Islet of Langerhans (tissue), 1 donor: ENCODE measurements at regions not wholly inside any gene's neighbourhood (a gene's known extent, or its start where the extent isn't known, plus 50 kb on each side); places are given as distances from the start of the nearest gene placed in this dataset.
"Not testable (repeated sequence)": the region's sequence is repeated elsewhere in the genome, so short reads cannot be mapped to it uniquely, and the experiment has no call there.

Source experiments
- FAIRE-seq: peaks from one replicate; lab custom pipeline; 2011; peaks lifted over from hg19 to GRCh38; lab: Jason Lieb, UNC

DNA sequence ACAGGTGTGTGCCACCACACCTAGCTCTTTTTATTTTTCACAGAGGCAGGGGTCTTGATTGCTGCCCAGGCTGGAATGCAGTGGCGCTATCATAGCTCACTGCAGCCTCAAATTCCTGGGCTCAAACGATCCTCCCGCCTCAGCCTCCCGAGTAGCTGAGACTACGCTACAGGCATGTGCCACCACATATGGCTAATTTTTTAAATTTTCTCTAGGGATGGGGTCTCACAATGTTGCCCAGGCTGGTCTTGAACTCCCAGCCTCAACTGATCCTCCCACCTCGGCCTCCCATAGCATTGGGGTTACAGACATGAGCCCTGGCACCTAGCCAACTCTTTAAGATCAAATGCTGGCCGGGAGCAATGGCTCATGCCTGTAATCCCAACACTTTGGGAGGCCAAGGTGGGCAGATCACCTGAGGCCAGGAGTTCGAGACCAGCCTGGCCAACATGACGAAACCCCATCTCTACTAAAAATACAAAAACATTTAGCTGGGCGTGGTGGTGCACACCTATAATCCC, 50.6 kb upstream of the MYL10 start:
- FAIRE-seq: not testable (repeated sequence)

DNA sequence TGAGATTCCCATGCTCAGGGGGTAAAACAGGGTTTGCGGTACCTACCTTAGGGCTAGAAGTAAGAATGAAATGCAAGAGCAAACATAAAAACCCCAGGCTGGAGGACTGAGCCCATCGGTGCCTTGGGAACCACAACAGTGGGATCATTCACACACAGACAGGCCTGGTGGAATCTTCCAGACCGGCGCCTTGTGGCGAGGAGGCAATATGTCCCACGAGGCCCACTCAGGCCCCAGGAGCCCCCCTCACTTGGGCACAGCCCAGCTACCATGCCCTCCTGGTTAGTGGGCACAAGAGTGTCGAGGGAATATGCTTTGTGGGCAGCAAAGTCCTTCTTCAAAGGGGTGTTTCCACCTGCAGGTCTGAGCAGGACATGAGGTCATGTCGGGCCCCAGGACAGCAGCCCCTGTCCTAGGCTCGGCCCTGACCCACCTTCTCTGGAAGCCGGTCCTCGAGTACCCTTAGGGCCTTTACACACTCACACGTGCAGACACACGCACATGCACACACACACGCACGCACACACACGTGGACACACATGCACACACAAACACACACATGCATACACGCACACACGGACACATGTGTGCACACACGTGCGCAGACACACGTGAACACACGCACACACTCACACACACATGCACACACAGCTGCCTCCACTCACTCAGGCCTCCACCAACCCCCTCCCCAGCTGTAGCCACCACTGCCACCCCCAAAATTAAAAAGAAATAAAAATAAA, 51.5 kb upstream of the MYL10 start:
- FAIRE-seq: no peak

DNA sequence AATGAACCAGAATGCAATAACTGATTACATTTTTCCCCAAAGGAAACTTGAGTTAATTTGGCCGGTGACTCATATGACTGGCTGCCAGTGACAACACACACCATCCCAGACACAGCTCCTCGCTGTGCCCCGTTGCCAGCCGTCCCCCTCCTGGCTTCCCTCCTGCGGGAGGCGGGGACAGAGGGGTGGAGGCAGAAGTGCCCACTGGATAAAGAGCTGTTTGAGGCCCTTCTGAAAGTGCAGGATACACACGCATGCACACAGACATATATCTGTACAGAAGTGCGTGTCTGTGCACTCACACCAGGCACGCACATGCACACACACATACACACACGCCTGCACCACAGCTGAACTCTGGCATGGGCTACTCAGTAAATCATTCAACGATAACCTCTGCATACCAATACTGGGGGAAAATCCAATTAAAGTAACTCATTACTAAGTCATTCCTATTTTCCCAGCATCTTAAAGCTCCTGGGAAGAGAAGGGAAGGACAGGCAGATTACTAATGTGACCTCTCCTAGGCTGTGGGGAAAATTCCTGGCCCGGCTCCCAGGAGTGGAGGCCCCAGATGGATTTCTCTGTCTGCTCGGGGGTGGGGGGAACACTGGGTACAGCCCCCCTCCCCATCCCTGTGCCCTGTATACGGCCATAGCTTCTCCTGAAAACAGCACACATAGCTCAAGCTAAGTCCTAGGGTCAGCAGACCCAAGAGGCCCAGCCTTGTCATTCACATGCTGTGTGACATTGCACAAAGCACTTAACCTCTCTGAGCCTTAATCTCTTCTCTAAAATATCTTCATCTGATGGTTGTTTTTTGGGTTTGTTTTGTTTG, 52.3 kb upstream of the MYL10 start:
- FAIRE-seq: no peak

DNA sequence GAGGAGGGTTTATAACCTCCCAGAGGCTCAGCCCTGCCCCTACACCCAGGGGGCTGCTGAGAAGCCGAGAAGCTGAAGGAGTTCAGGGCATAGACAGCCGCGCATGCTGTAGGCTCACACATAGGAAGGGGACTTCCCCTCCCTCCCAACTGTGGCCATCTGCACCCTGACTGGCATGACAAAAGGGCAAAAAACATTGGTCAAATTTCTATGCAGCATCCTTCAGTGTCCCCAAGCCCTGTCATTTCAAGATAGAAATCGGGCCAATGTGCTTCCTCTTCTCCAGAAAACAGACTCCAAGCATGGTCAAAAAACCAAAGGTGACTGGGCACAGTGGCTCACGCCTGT, 55.9 kb upstream of the MYL10 start:
- FAIRE-seq: no peak

DNA sequence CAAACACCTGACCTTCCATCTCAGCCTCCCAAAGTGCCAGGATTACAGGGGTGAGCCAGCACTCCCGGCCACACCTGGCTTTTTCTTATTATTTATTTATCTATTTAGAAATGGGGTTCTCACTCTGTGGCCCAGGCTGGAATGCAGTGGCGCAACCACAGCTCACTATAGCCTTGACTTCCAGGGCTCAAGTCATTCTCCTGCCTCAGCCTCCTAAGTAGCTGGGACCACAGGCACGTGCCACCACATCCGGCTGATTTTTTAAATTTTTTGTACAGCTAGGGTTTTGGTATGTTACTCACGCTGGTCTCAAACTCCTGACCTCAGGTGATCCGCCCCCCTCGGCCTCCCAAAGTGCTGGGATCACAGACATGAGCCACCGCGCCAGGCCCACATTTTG, 56.9 kb upstream of the MYL10 start:
- no peak for FAIRE-seq

DNA sequence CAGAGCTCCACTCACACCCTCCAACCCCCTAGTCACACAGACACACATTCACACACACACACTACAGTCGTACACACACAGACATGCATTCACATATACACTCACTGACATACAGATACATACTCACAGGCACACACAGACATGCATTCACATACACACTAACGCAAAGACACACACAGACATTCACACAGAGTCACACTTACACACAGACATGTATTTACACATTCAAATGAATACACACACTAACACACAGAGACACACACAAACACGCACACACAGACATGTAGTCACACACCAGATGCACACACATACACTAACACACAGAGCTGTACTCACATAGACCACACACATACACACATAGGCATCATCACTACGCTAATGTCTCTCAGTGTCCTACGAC, 58.0 kb upstream of the MYL10 start:
- FAIRE-seq: no peak

DNA sequence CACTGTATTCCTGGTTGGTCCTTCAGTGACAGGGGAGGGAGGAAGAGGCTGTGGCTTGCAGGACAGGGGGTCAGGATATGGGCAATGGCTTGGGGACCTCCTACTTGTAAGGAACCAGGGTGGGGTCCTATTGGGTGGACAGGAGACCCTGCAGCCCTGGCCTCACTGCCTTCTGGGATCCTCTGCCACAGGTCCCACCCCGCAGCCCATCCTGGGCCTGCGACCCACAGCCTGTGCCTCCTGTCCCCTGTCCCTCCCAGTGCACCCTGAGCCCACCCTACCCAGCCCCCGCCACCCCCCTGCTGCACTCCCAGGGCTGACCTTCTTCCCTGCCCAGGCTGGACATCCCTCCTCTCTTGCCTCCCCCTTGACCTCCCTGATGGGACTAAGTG, 58.7 kb upstream of the MYL10 start:
- FAIRE-seq: no peak

DNA sequence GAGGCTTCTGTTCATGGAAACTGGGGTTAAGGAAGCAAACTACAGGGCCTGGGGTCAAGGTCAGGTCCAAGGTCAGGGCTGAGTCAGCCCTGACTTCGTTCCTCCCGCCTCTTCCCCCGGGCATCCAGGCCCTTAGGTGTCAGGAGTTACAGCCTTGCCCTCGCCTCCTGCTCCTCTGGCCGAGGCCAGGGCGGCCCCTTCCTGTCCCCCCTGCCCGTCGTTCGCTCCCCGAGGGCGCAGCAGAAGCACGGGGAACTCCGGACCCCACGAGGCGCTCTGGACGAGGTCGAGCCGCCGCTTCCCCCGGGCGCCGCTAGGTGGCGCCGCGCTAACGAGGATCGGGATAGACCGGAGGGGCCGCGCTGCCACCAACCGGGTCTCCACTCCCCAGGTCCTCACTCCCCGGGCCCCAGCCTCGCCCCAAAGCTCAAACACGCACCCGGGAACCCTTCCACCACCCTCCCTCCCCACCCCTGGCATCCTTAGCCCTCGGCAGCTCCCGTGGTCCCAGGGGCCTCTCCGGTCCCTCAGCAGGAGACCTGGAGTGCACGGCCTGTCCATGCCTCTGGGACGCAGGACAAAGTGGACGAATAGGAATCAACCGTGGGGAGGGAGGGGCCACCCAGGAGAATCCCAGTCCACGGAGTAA, 59.2 kb upstream of the MYL10 start:
- FAIRE-seq: no peak

DNA sequence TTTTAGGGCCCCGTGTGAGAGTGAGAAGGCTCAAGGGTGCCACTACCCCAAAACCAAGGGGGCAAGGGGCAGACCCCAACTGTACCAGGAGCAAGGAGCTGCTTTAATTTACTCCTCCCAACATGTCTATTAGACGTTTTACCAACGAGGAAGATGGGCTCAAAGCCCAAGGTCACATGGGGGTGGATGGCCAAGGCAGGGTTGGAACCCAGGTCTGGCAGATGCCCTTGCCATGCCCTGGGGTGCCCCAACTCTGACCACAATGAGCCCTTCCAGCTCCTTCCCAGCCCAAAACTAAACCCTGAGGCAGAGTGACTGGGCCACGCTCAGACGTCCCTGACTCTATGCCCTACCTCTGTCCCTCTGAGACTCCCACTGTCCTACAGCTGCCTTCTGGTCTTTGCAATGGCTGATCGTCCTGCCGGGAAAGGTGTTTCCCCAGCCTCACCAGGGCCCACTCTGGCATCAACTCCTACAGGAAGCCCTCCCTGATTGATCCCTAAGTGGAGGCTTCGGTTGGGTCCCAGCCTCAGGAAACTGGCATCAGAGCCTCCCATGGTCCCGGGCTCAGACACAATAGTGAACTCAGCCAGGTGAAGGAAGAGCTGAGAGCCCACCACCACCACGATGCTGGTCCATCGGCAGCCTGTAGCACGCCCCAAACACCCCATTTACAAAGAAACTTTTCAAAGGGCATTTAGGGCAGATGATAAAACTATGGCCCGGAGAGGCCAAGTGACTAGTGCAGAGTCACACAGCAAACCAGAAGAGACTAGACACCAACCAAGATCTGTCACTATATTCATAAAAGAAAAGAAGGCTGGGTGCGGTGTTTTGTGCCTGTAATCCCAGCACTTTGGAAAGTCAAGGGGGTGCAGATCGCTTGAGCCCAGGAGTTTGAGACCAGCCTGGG, 60.2 kb upstream of the MYL10 start:
- no peak for FAIRE-seq

DNA sequence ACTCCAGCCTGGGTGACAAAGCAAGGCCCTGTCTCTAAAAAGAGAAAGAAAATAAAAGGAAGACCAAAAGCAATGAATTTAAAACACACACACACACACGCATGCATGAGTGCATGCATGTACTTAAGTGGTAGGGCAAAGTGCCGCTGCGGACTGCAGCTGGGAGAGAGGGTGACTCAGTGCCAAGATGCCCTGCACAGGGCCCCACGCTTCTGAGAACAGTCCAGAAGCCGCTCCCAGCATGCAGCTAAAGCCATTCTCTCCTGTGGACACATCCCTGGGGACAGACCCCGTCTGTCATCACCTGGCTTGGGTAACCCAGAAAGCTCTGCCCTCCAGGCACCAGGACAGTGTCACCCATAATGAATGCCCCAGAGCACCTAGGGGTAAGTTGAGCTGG, 61.0 kb upstream of the MYL10 start:
- FAIRE-seq: no peak

DNA sequence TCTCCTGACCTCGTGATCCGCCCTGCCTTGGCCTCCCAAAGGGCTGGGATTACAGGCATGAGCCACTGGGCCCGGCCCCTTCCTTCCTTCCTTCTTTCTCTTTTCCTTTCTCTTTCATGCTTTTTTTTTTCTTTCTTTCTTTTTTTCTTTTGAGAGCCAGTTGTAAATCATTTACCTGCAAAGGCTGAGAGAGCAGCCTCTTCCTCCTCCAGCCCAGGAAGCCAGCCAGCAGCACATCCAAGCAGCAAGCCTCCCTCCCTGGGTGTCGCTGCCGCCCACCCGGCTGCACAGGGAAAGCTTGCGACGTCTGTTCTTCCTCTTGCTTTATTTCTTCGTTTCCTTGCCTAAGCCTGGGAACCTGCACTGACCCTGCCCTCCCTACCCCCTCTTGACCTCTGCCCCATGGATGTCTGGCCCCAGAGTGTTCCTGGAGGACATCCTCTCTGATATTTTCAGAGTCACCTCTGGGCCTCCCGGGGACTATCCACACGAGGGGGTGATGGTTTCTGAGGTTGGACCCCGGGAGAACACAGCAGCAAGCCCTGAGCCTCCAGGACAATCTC, 62.8 kb upstream of the MYL10 start:
- no peak for FAIRE-seq

DNA sequence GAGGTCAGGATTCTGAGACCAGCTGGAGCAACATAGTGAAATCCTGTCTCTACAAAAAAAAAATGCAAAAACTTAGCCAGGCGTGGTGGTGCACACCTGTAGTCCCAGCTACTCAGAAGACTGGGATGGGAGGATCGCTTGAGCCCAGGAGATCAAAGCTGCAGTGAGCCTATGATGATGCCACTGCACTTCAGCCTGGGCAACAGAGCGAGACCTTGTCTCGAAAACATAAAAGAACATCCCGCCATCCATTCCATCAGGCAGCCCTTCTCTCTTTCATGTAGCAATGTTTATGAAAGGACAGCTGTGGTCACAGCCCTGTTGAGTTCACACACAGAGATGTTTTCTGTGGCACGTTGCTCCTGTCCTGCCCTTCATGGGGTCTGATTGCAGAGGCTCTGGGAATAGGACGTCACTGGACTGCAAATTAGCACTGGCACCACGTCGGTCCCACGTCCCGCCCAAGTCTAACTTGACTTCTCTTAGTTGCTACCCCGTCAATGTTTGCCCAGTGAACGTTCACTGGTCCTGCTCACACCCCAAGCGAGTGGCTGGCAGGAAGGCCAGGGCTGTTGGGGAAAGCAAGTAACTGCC, 64.5 kb upstream of the MYL10 start:
- FAIRE-seq: no peak

DNA sequence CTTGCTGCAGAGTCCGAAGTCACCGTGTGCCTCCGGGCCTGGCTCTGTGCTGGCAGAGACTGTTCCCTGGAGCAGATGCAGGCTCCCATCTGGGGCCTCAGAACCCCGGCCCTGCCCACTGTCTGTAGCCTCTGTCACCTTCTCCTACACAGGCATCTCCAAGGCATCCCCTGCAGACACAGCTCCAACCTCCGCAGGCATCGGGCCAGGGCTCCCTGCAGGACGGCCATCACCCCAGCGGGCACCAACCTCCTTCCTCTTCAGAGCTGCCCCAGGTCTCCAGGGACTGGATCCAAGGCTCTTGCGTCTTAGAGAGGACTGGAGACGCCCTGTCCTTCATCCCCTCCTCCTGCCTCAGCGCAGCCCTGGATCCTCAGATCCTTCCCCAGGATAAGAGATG, 69.9 kb upstream of the MYL10 start:
- no peak for FAIRE-seq

DNA sequence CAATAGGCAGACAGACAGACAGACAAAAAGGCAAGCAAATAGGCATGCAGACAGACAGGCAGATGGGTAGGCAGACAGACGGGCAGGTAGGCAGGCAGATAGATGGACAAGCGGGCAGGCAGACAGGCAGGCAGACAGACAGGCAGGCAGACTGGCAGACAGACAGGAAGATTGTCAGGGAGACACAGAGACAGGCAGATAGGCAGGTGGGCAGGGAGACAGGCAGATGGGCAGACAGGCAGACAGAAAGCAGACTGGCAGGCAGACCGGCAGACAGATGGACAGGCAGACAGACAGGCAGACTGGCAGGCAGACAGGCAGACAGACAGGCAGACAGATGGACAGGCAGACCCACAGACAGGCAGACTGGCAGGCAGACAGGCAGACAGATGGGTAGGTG, 70.3 kb upstream of the MYL10 start:
- no peak for FAIRE-seq

DNA sequence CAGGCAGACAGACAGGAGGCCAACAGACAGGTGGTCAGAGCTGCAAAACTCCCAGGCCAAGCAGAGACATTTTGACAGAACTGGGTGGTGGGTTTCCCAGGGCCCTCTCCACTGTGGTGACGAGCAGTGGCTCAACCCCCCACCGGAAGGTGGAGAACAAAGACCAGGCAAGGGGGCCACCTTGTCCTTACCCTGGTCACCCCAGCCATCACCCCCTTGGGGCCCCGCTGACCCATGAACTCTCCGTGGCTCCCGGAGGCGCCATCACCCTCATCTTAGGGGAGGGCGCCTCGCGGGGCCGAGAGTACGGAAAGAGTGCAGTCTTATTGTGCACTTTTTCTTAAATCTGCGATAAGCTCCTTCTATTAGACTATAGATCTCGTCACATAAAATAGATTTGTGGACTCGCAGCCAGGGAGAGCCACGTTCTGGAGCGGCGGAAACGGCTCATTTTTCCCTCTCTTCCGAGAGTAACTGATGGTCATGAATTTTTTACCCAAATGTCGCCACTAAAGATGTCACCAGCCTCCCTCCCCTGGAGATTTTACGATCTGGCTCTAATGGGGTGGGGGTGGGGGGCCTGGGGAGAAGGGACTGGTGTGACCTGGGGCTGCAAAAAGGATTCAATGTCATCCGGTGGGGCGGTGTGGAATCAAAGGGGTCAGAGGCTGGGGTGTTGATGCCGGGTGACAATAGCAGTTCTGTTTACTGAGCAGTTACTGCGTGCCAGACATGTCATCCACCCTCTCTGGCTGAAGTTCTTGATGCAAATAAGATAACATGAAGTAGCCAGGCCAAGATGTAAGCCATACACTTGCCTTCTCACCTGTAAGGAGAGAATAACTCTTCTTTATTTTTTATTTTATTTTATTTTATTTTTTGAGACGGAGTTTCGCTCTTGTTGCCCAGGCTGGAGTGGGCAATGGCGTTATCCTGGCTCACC, 71.1 kb upstream of the MYL10 start:
- no peak for FAIRE-seq

DNA sequence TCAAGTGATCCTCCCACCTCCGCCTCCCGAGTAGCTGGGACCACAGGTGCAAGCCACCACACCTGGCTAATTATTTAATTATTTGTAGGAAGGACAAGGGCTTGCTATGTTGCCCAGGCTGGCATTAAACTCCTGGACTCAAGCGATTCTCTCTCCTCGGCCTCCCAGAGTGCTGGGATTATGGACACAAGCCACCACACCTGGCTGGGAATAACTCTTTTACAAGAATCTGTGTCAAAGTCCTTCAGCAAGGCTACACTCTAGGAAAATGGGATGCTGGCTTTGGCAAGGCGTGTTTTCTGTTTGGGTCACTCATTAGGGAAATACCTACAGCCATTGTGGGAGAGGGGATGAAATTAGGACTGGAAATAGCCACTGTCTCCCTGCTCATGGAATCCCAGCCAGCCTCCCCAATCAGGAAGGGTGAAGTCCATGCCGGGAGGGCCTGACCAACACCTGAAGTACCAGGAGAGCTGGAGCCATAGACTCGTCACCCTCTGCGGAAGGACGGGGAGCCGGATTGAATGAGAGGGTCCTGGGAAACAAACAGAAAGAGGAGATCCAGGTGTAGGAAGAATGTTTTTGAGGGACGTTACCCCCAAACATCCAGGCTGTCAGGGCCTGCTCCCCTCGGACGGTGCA, 72.2 kb upstream of the MYL10 start:
- FAIRE-seq: no peak

DNA sequence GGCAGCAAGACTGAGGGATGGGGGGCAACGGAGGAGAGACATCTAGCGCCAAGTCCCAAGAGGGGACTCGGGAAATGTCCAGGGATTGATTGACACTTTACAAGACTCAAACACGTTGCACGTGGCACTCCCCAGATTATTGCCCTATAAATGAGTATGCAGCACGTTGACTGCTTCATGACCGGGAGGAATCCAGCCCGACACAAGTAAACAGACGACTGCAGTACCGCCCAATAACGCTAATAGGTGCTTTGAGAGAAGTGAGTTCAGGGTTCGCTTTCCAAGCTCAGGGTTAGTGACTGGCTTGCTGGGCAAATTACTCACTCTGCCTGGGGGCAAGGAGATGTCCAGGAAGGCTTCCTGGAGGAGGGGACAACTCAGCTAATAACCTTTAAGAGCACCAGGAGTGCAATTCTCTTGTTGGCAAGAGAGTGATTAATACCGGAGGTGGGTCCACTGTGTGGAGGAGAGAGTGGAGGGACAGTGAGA, 73.3 kb upstream of the MYL10 start:
- no peak for FAIRE-seq

DNA sequence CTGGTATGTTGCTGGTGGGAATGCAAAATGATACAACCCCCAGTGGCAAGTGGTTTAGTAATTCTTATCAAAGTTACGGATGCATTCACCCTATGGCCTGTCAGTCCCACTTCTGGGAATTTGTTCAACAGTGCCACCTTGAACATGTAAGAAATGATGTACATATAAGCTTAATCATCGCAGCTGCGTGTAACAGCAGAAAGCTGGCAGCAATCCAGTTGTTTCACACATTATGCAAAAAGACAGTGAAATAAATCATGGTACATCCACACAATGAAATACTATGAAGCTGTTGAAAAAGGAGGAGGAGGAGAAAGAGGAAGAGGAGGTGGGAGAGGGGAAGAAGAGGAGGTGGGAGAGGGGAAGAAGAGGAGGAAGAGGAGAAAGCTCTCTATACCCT, 76.2 kb upstream of the MYL10 start:
- no peak for FAIRE-seq

DNA sequence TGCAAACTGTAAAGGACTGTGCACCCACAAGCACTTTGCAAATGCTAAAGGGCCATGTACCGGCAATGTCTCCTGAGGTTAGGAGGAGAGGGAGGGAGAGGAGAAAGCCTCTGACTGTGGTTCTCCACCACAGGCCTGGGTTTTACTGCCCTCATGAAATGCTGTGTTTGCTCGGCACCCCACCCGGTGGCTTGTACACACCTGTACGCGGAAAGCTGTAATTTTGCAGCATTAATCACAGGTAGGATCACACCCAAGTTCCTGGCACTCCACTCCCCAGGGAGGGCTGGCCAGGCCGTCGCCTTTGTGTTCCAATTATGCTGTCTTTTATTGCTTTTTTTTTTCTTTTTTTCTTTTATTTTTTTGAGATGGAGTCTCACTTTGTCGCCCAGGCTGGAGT, 78.5 kb upstream of the MYL10 start:
- no peak for FAIRE-seq

DNA sequence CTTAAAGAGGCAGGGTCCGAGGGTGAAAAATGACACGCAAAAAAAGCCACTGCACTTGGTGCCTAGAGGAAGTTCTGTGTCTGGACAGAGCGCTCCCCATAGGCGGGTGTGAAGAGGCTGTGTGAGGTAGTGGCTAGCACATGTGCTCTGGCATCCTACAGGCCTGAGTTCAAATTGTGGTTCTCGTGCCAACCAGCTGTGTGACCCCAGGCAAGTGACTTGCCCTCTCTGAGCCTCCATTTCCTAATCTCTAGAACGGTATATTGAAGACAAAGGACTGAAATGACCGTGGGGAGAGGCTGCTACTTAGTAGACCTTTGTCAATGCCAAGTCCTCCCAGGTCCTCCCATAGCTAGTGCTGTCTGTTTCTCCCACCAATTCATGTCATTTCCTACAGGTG, 79.1 kb upstream of the MYL10 start:
- no peak for FAIRE-seq
